TTC549 (cell line): ENCODE measurements at regions not wholly inside any gene's neighbourhood (a gene's known extent, or its start where the extent isn't known, plus 50 kb on each side); places are given as distances from the start of the nearest gene placed in this dataset.

Source experiments
- FAIRE-seq: peaks from 2 replicates; lab custom pipeline; 2012; peaks lifted over from hg19 to GRCh38; lab: Jason Lieb, UNC

- FAIRE-seq, result no peak
Observed at GRCh38 chr3:109903100-109903499, 565.8 kb upstream of the DPPA4 start.

GRCh38 chr3:109910772-109911171 is 573.4 kb upstream of the DPPA4 start:
- FAIRE-seq, result no peak

GRCh38 chr3:109918740-109919139 is 581.4 kb upstream of the DPPA4 start:
- FAIRE-seq, result no peak

GRCh38 chr3:109920749-109921148 is 583.4 kb upstream of the DPPA4 start:
- no peak for FAIRE-seq

GRCh38 chr3:109921509-109921908 is 584.2 kb upstream of the DPPA4 start:
- FAIRE-seq, result no peak

- FAIRE-seq, result no peak
Observed at GRCh38 chr3:109922856-109923255, 585.5 kb upstream of the DPPA4 start.

GRCh38 chr3:109923431-109923830 is 586.1 kb upstream of the DPPA4 start:
- no peak for FAIRE-seq

GRCh38 chr3:109924196-109924595 is 586.9 kb upstream of the DPPA4 start:
- FAIRE-seq, result no peak

GRCh38 chr3:109926376-109926775 is 589.0 kb upstream of the DPPA4 start:
- FAIRE-seq, result no peak

- FAIRE-seq, result no peak
Observed at GRCh38 chr3:109927161-109927560, 589.8 kb upstream of the DPPA4 start.

- FAIRE-seq, result no peak
Observed at GRCh38 chr3:109927726-109928125, 590.4 kb upstream of the DPPA4 start.

- FAIRE-seq, result no peak
Observed at GRCh38 chr3:109930582-109930981, 593.2 kb upstream of the DPPA4 start.

GRCh38 chr3:109933576-109933975 is 596.2 kb upstream of the DPPA4 start:
- no peak for FAIRE-seq

- FAIRE-seq, result no peak
Observed at GRCh38 chr3:109939817-109940216, 602.5 kb upstream of the DPPA4 start.

- FAIRE-seq, result no peak
Observed at GRCh38 chr3:109943181-109943580, 605.8 kb upstream of the DPPA4 start.

GRCh38 chr3:109944836-109945235 is 607.5 kb upstream of the DPPA4 start:
- FAIRE-seq, result no peak

- FAIRE-seq, result no peak
Observed at GRCh38 chr3:109952924-109953323, 615.6 kb upstream of the DPPA4 start.

- FAIRE-seq, result no peak
Observed at GRCh38 chr3:109963831-109964230, 626.5 kb upstream of the DPPA4 start.

- FAIRE-seq, result no peak
Observed at GRCh38 chr3:109973733-109974132, 636.4 kb upstream of the DPPA4 start.

- FAIRE-seq, result no peak
Observed at GRCh38 chr3:109977897-109978296, 640.6 kb upstream of the DPPA4 start.

- no peak for FAIRE-seq
Observed at GRCh38 chr3:109982201-109982600, 644.9 kb upstream of the DPPA4 start.

- FAIRE-seq, result no peak
Observed at GRCh38 chr3:109984976-109985375, 647.6 kb upstream of the DPPA4 start.

- no peak for FAIRE-seq
Observed at GRCh38 chr3:109985943-109986555, 648.7 kb upstream of the DPPA4 start.

GRCh38 chr3:109994853-109995252 is 657.5 kb upstream of the DPPA4 start:
- no peak for FAIRE-seq

- FAIRE-seq, result no peak
Observed at GRCh38 chr3:109995377-109995776, 658.0 kb upstream of the DPPA4 start.
